NB4 (cell line): ENCODE measurements at regions not wholly inside any gene's neighbourhood (a gene's known extent, or its start where the extent isn't known, plus 50 kb on each side); places are given as distances from the start of the nearest gene placed in this dataset.

Experiments used
- MAX ChIP-seq: IDR thresholded peaks from 2 replicates; pipeline ENCODE4 v1.6.1; 2011; ENCODE audit warnings: low read depth, low read length
- POLR2A ChIP-seq: IDR thresholded peaks from 2 replicates; pipeline ENCODE4 v1.6.1; 2011; ENCODE audit warnings: mild to moderate bottlenecking; ENCODE audit not compliant: insufficient read length; ENCODE audit errors: extremely low read depth
- TF ChIP-seq, protein P1 (sequence below): IDR thresholded peaks from one replicate; pipeline ENCODE4 v1.5.1; 2012; ENCODE audit warnings: low read depth, low read length

GRCh38 chr2:129723277-129724020 lies 256.0 kb upstream of the RAB6C start:
- TF ChIP-seq, protein P1, sequence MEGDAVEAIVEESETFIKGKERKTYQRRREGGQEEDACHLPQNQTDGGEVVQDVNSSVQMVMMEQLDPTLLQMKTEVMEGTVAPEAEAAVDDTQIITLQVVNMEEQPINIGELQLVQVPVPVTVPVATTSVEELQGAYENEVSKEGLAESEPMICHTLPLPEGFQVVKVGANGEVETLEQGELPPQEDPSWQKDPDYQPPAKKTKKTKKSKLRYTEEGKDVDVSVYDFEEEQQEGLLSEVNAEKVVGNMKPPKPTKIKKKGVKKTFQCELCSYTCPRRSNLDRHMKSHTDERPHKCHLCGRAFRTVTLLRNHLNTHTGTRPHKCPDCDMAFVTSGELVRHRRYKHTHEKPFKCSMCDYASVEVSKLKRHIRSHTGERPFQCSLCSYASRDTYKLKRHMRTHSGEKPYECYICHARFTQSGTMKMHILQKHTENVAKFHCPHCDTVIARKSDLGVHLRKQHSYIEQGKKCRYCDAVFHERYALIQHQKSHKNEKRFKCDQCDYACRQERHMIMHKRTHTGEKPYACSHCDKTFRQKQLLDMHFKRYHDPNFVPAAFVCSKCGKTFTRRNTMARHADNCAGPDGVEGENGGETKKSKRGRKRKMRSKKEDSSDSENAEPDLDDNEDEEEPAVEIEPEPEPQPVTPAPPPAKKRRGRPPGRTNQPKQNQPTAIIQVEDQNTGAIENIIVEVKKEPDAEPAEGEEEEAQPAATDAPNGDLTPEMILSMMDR = no peak
- TF ChIP-seq POLR2A (no peak), MAX (no peak)
